Activated T-cell treated with anti-CD3 and anti-CD28 coated beads for 48 hours (primary cell): ENCODE measurements at regions not wholly inside any gene's neighbourhood (a gene's known extent, or its start where the extent isn't known, plus 50 kb on each side); places are given as distances from the start of the nearest gene placed in this dataset.

Experiments
- DNase-seq: peaks from one replicate; pipeline ENCODE4 v3.0.0-alpha.2; 2020; ENCODE audit warnings: low read depth

DNA sequence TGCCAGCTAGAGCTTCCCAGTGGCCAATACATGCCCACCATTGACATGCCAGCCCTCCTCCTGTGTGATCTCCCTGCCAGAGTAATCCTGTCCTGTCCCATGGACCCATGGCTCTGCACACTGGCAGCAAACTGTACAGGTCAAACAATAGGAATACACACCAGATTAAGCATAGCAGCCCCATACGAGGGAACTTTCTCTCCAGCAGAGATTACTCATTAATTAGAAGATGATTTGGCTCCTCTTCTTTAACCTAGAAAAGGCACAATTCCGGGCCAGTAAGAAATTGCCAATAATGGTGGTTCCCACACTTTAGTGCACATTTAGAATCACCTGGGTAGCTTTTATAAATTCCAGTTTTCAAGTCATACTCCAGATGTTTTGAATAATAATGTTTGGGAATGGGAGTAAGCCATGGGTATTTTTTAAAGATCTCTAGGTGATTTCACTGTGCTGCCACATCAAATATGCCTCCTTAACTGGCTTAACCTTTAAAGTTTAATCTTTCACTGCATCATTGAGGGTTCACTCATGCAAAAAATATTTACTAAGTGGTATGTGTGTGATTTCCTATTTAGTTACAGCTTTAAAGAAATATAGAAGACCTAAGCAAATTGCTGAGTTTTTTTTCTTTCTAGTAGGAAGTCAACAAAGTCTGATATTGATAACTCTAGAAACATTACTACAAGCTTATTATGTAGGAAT, 277.6 kb upstream of the NWD2 start:
- no peak for DNase-seq

GRCh38 chr4:36979533-36979932, 265.0 kb upstream of the NWD2 start:
- DNase-seq, result no peak

GRCh38 chr4:36990128-36990872, 254.2 kb upstream of the NWD2 start:
- DNase-seq, result no peak

- no peak for DNase-seq
Measured at GRCh38 chr4:36997727-36998126, 246.8 kb upstream of the NWD2 start.

- no peak for DNase-seq
Measured at GRCh38 chr4:37000281-37000680, 244.3 kb upstream of the NWD2 start.

GRCh38 chr4:37001688-37002436, 242.7 kb upstream of the NWD2 start:
- DNase-seq, result no peak

DNA sequence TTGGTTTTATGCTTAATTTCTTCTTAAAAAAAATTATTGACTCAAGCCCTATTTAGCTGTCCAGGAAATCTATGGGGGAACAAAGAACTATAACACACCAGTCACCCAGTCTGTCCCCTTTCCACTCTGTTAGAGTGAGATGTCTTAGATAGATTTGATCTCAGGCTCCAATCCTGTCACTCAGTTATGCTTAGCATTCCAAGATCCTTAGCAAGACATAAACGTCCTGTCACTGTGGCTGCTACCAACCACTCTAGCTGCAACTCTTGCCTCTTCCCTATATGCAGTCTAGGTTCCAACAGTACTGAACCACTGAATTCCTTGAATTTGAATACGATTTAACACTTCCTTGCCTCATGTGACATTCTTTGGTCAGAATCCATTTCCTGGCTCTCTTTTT, 241.9 kb upstream of the NWD2 start:
- DNase-seq, result no peak

- no peak for DNase-seq
Measured at GRCh38 chr4:37008199-37008598, 236.3 kb upstream of the NWD2 start.

- DNase-seq, result no peak
Measured at GRCh38 chr4:37014584-37014983, 230.0 kb upstream of the NWD2 start.

DNA sequence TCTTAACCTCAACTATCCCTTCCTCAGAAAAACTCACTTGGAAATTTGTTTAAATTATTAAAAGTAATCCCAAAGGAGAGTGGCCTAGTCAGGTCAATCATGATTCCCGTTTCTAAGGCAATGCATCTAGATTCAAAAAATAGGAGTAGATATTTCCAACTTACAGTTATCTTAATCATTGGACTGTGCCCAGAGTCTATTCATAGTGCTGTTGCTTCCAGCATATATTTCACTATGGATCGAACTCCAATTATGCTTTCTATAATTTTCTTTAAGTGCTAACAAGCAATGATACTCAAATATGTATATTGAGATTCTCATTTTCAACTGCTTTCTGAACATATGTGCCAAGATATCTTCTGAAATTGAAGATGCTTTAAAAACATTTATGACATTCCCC, 229.2 kb upstream of the NWD2 start:
- DNase-seq, result no peak

- DNase-seq, result no peak
Measured at GRCh38 chr4:37023504-37023903, 221.0 kb upstream of the NWD2 start.

DNA sequence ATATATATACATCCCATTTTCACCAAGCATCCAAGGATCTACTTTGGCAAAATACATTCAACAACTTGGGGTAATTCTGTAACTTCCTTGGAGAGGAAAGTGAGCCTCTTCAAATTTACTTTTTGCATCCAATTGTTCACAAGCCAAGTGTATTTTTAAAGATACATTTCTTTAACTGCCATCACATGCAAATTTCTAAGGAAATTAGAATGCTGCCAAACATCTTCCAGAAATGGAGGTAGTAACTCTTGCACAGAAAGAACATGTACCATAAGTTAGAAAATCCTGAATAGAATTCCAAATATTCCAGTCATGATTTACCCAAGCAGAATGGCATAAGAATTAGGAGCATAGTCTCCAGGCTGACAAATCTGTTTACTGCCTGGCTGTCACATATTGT, 220.5 kb upstream of the NWD2 start:
- DNase-seq, result no peak

DNA sequence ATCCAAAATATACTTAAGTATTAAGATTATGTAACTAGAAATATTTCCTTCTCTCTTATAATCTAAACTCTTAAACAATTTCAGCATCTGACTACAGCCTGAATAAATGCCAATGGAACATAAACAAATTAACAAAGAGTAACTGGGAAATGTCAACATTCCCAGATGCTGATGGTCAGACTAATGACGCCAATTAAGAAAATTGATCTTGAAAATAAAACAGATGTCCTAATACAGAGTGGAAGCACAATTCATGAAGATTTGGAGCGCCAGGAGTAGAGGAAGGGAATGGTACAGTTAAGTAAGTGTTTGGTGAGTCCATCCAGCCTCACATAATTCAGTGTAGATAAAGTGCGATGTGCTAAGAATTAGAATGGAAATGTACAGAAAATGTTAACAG, 203.7 kb upstream of the NWD2 start:
- no peak for DNase-seq

DNA sequence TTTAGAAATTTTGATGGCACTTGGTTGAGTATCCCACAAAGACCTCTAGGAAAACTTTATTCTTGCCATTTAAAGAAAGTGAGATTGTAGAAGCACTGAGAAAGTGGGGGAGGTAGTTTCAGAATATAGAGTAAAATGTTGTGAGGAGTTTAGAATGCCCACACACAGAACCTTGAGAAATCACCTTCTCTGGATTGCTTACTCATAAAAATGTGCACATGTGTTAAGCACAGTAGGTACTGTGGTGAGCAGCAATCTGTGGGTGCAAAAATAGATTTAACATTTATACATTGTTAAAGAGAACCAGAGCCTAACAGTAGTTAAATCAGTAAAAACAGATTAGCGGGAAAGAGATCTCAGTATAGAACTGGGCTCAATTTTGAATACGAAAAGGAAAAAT, 201.2 kb upstream of the NWD2 start:
- no peak for DNase-seq

DNA sequence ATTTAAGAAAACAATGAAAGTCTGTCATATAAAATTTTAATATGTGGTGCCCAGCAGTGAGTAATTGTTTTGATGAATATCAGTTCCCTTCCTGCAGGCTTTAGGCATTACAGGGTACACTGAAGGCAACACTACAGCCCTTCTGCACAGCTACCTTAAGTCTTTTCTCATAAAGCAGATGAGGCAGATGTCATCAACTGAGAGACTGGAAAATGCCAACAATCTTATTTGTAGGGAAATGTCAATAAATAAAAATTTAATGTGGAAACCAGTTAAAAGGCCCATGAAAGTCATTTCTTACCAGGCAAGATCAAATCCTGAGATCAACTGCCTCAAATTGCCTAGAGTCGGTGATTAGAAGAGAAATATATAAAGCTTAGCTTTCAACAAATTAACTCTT, 193.4 kb upstream of the NWD2 start:
- no peak for DNase-seq

DNA sequence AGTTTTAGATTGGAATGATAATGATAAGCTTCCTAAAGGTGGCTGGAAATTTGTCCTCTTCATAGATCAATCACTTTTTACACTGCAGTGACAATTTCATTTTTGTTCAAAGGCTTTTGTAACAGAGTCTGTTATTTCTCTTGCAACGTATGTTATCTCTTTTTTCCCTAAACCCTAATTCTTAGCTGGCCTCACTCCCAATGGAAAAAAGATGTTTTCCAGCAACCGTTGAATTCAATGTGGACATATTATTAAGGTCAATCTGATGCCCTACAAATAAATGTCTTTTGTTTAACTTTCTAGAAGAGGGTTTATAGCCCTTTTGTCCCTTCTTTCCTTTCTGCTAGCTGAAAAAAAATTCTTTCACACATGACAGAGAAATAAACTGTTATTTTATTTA, 192.7 kb upstream of the NWD2 start:
- no peak for DNase-seq

GRCh38 chr4:37054531-37055077, 189.9 kb upstream of the NWD2 start:
- no peak for DNase-seq

- DNase-seq, result no peak
Measured at GRCh38 chr4:37058826-37059225, 185.7 kb upstream of the NWD2 start.

DNA sequence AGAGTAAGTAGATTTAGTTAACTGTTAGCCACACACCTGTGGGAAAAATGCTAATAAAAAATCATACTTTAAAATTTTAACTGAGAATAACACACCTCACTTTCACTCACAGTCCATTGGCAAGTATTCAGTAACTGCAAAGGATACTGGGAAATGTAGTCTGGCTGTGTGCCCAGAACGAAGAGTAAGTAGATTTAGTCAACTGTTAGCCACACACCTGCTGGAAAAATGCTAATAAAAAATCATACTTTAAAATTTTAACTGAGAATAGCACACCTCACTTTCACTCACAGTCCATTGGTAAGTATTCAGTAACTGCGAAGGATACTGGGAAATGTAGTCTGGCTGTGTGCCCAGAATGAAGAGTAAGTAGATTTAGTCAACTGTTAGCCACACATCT, 178.4 kb upstream of the NWD2 start:
- DNase-seq, result no peak

- no peak for DNase-seq
Measured at GRCh38 chr4:37068580-37068979, 176.0 kb upstream of the NWD2 start.

DNA sequence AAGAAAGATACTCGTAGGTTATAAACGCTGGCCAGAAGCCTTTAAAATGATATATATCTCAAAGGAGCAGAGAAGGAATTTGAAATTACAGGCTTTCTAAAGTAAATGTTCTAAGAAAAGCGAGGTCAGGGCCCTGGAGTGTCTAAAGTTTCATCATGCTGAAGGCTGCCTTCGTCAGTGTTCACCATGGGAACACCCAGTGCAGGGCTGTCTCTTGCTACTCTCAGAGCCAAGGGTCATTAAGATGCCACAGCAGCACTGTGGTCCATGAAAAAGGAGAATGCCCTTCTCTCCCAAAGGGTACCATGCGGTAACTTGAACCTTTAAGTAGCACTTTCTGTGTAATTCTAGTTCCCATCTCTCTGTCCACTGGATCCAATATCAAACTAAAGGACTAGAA, 174.5 kb upstream of the NWD2 start:
- no peak for DNase-seq

- DNase-seq, result no peak
Measured at GRCh38 chr4:37071576-37071975, 173.0 kb upstream of the NWD2 start.
